Inflammatory macrophage treated with lipopolysaccharide for 1 hour (primary cell): ENCODE measurements at regions not wholly inside any gene's neighbourhood (a gene's known extent, or its start where the extent isn't known, plus 50 kb on each side); places are given as distances from the start of the nearest gene placed in this dataset.

Source experiments
- DNase-seq, 2 donors: peaks; one replicate each; pipeline ENCODE4 v3.0.0-alpha.2; 2020 to 2022

- DNase-seq: no peak
Observed at GRCh38 chr4:188573104-188573503, 433.9 kb downstream of the TRIML1 start.

GRCh38 chr4:188578657-188579056 is 439.4 kb downstream of the TRIML1 start:
- DNase-seq: no peak

- no peak for DNase-seq
Observed at GRCh38 chr4:188596021-188596420, 456.8 kb downstream of the TRIML1 start.

GRCh38 chr4:188603646-188604045 is 464.4 kb downstream of the TRIML1 start:
- no peak for DNase-seq

GRCh38 chr4:188606635-188607034 is 467.4 kb downstream of the TRIML1 start:
- no peak for DNase-seq

GRCh38 chr4:188611143-188611542 is 471.9 kb downstream of the TRIML1 start:
- DNase-seq: no peak

- DNase-seq: no peak
Observed at GRCh38 chr4:188612659-188613058, 473.4 kb downstream of the TRIML1 start.

- no peak for DNase-seq
Observed at GRCh38 chr4:188613976-188614375, 474.7 kb downstream of the TRIML1 start.

GRCh38 chr4:188619456-188620149 is 480.4 kb downstream of the TRIML1 start:
- DNase-seq: no peak

- no peak for DNase-seq
Observed at GRCh38 chr4:188620608-188621007, 481.4 kb downstream of the TRIML1 start.

GRCh38 chr4:188623314-188623854 is 484.1 kb downstream of the TRIML1 start:
- DNase-seq: no peak

GRCh38 chr4:188624370-188624769 is 485.1 kb downstream of the TRIML1 start:
- no peak for DNase-seq

GRCh38 chr4:188627892-188628291 is 488.7 kb downstream of the TRIML1 start:
- no peak for DNase-seq

GRCh38 chr4:188639479-188640100 is 500.3 kb downstream of the TRIML1 start:
- no peak for DNase-seq

- no peak for DNase-seq
Observed at GRCh38 chr4:188647820-188648370, 508.7 kb downstream of the TRIML1 start.

- no peak for DNase-seq
Observed at GRCh38 chr4:188649635-188650034, 510.4 kb downstream of the TRIML1 start.

GRCh38 chr4:188650516-188650915 is 511.3 kb downstream of the TRIML1 start:
- no peak for DNase-seq

GRCh38 chr4:188657365-188657764 is 518.1 kb downstream of the TRIML1 start:
- no peak for DNase-seq

GRCh38 chr4:188658958-188659522 is 519.8 kb downstream of the TRIML1 start:
- no peak for DNase-seq

GRCh38 chr4:188660796-188661195 is 521.6 kb downstream of the TRIML1 start:
- DNase-seq: no peak

- no peak for DNase-seq
Observed at GRCh38 chr4:188661502-188661901, 522.3 kb downstream of the TRIML1 start.

- no peak for DNase-seq
Observed at GRCh38 chr4:188663369-188663768, 524.1 kb downstream of the TRIML1 start.

- DNase-seq: no peak
Observed at GRCh38 chr4:188665491-188666457, 526.5 kb downstream of the TRIML1 start.
